PC-9 (cell line): ENCODE measurements at regions not wholly inside any gene's neighbourhood (a gene's known extent, or its start where the extent isn't known, plus 50 kb on each side); places are given as distances from the start of the nearest gene placed in this dataset.

Experiments
- CTCF ChIP-seq: fragments of 200-600 bp; sonication (generic); conservative IDR thresholded peaks from 2 replicates; pipeline ENCODE4 v1.6.1; 2017; ENCODE audit warnings: mixed run types, antibody characterized with exemption, mild to moderate bottlenecking, moderate library complexity
- EZH2 ChIP-seq: fragments of 200-600 bp; sonication (generic); IDR thresholded peaks from 2 replicates; pipeline ENCODE4 v1.8.0; 2017; ENCODE audit warnings: antibody characterized with exemption, low read depth

GRCh38 chr2:155947069-155947468 lies 385.5 kb downstream of the NR4A2 start:
- TF ChIP-seq CTCF = no peak
- no peak for TF ChIP-seq EZH2
